Stomach (tissue), 8 donors: ENCODE measurements at regions not wholly inside any gene's neighbourhood (a gene's known extent, or its start where the extent isn't known, plus 50 kb on each side); places are given as distances from the start of the nearest gene placed in this dataset.
A peak's percentile ranks its signal among the peaks of the same experiment; 100 is the strongest.

ENCODE experiments used
- DNase-seq, 2 donors: peaks; one replicate each; pipeline versions ENCODE4 v3.0.0 to v3.0.0-alpha.2; 2013 to 2019
- H3K27ac ChIP-seq, 5 donors: fragments of 200-600 bp in 4 of 5; sonication (generic) in 4 of 5; one replicate each; pipeline ENCODE4 v1.5.1; 2013 to 2019; ENCODE audit warnings: mild to moderate bottlenecking in 1 of 5, moderate library complexity in 1 of 5
- H3K27me3 ChIP-seq, 3 donors: fragments of 200-600 bp; sonication (generic); one replicate each; pipeline ENCODE4 v1.5.1; 2017 to 2019; ENCODE audit warnings: mixed run types in 1 of 3
- H3K36me3 ChIP-seq, 4 donors: fragments of 200-600 bp; sonication (generic); 1 replicate in 3 of 4; 2 replicates in 1 of 4; pipeline ENCODE4 v1.5.1; 2016 to 2019
- H3K4me1 ChIP-seq, 4 donors: fragments of 200-600 bp; sonication (generic); one replicate each; pipeline ENCODE4 v1.5.1; 2016 to 2019
- H3K4me3 ChIP-seq, 4 donors: fragments of 200-600 bp; sonication (generic) in 3 of 4; one replicate each; pipeline ENCODE4 v1.5.1; 2016 to 2019; ENCODE audit warnings: mild to moderate bottlenecking in 1 of 4
- H3K9me3 ChIP-seq, 4 donors: fragments of 200-600 bp; sonication (generic); one replicate each; pipeline ENCODE4 v1.5.1; 2016 to 2019
- EP300 ChIP-seq: sonication (generic); formaldehyde crosslinking; IDR thresholded peaks from one replicate; pipeline ENCODE4 v1.6.1; 2017; ENCODE audit warnings: antibody characterized with exemption
- POLR2A ChIP-seq, 4 donors: fragments of 450-650 bp; IDR thresholded peaks; one replicate each; pipeline ENCODE4 v1.6.1; 2016; ENCODE audit warnings: antibody characterized with exemption in 4 of 4, control low read depth in 2 of 4, mild to moderate bottlenecking in 1 of 4, moderate library complexity in 1 of 4
- POLR2AphosphoS5 ChIP-seq, 3 donors: sonication (generic); formaldehyde crosslinking; IDR thresholded peaks; one replicate each; pipeline ENCODE4 v1.6.1; 2016; ENCODE audit warnings: antibody characterized with exemption in 3 of 3
- WGBS, 5 donors: extraction: QIAGEN DNeasy Blood & Tissue Kit in 3 of 5; methylation state at CpG; one replicate each; pipeline versions ENCODE4 v1.1.5 to v1.1.7; 2013 to 2018; 5-methylcytosine and 5-hydroxymethylcytosine counted together
- intact Hi-C: fragments of 100-400 bp; cut with DNase I; formaldehyde crosslinking; loops from one replicate; pipeline ENCODE4 v1.15.1; 2023; ENCODE audit warnings: low total_unique reads
- TF ChIP-seq, protein P1 (sequence below), 7 experiments: fragments of 450-650 bp in 4 of 7; fragments of 200-600 bp in 3 of 7; sonication (generic) in 3 of 7; IDR thresholded peaks; one replicate each; pipeline ENCODE4 v1.5.1; 2016 to 2019; ENCODE audit warnings: antibody characterized with exemption in 7 of 7, control low read depth in 2 of 7, mild to moderate bottlenecking in 1 of 7
- donor health status: healthy with polysubstance abuse.
- donor health status: Bipolar disorder and iron deficiency.
- donor health status: healthy.

DNA sequence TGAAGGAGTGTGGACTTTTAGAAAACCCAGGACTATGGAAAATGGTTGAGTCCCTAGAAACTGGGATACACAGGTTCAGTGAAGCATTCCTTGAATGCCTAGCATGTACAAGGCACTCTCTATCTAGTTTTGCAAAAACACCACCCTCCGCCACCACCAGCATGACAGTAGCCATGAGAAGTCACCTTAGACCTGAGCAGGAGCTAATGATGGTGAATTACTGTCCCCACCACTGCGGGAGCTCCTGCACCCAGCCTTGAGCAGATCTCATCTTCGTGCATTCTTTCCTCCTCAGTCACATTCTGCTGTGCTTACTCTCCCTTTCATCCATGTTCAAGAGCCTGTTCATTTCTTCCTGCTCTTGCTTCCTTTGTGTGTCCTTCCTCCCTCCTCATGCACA, 86.2 kb upstream of the ZNF516 start:
- intact Hi-C loops = no loop called here
- no peak for TF ChIP-seq POLR2AphosphoS5 (IDR thresholded peaks at IDR 0.05)
- WGBS, 5 donors = 82 to 90% (median 85%) methylated on average over 3 of the region's 3 CpGs

DNA sequence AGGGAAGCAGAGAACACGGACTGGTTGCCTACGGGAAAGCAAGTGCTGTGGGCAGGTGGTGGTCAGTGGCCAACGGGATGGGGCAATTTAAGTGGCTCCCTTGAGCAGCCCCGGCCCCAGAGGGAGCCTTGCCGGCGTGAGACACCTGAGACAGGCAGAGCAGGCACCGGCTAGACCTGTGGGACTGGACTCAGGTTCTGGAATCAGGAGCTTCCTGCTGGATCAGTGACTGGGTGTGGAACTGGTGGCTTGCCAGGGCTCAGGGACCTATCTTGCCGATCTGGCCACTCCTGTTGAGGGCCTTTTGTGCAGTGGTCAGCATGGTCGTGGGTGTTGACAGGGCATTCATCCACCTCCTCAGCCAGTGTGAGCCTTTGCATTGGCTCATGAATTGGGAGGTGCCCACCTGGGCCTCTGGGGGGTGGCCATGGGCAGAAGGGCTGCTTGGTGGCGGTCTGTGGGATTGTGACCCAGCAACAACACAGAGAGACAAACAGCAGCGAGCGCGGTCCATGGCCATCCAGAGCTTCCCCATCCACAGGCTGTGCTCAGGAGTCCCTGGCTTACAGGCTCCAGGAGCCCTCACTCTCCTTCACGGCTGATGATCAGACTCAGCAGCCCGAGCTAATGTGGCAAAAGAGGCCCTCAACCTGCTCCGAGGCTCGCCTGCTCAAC, 85.4 kb upstream of the ZNF516 start:
- Histone ChIP-seq H3K4me1 (peaks cover 0 to 10% (median 5%) of the 10 kb centered on the region in 4 donors), H3K27ac (no peak overlapping the region), H3K27me3 (peaks cover 0 to 21% (median 11%) of the 10 kb centered on the region in 3 donors), H3K9me3 (no peaks in the 10 kb centered on the region), H3K4me3 (no peak overlapping the region), H3K36me3 (no peaks in the 10 kb centered on the region)
- TF ChIP-seq POLR2A (IDR thresholded peaks at IDR 0.05) = no peak
- TF ChIP-seq EP300 = no peak
- TF ChIP-seq, protein P1, sequence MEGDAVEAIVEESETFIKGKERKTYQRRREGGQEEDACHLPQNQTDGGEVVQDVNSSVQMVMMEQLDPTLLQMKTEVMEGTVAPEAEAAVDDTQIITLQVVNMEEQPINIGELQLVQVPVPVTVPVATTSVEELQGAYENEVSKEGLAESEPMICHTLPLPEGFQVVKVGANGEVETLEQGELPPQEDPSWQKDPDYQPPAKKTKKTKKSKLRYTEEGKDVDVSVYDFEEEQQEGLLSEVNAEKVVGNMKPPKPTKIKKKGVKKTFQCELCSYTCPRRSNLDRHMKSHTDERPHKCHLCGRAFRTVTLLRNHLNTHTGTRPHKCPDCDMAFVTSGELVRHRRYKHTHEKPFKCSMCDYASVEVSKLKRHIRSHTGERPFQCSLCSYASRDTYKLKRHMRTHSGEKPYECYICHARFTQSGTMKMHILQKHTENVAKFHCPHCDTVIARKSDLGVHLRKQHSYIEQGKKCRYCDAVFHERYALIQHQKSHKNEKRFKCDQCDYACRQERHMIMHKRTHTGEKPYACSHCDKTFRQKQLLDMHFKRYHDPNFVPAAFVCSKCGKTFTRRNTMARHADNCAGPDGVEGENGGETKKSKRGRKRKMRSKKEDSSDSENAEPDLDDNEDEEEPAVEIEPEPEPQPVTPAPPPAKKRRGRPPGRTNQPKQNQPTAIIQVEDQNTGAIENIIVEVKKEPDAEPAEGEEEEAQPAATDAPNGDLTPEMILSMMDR (IDR thresholded peaks at IDR 0.05) = no peak
- TF ChIP-seq POLR2AphosphoS5 (IDR thresholded peaks at IDR 0.05) = no peak
- intact Hi-C loops = no loop called here
- 80 to 87% (median 83%) methylated on average over 5 to 17 of the region's 17 CpGs for WGBS, 5 donors
- no peak for DNase-seq

More for the DNA sequence above, 86.2 kb upstream of the ZNF516 start:
- Histone ChIP-seq H3K27ac (no peak overlapping the region), H3K9me3 (no peaks in the 10 kb centered on the region), H3K4me1 (peaks cover 0 to 10% (median 5%) of the 10 kb centered on the region in 4 donors), H3K36me3 (no peaks in the 10 kb centered on the region), H3K4me3 (no peak overlapping the region), H3K27me3 (peaks cover 0 to 21% (median 11%) of the 10 kb centered on the region in 3 donors)
- no peak for DNase-seq

DNA sequence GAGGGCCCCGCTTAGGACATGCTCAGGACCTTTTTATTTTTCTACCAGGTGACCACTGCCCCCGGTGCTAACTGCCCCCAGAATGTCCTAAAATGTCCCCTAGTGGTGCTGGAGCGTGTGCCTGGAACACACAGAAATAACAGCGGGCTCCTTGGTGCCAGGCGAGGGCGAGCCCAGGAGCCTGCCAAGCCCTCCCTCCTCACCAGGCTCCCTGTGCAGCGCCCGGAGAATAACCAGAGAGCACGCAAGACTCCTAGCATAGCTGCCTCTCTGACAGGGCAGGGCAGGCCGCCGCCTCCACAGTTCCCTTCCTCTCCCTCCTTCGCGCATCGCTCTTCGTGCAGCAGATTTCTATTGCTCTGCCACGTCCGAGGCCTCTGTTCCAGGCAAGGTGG, 84.3 kb upstream of the ZNF516 start:
- no peak overlapping the region for H3K4me3 ChIP-seq
- intact Hi-C loops = no loop called here
- 75 to 82% (median 80%) methylated on average over 13 to 17 of the region's 17 CpGs for WGBS, 5 donors
- H3K27ac ChIP-seq = no peak overlapping the region
- peaks cover 0 to 21% (median 11%) of the 10 kb centered on the region in 3 donors for H3K27me3 ChIP-seq
- H3K4me1 ChIP-seq = peaks cover 0 to 10% (median 5%) of the 10 kb centered on the region in 4 donors
- no peak for DNase-seq
- no peaks in the 10 kb centered on the region for H3K9me3 ChIP-seq
- H3K36me3 ChIP-seq = no peaks in the 10 kb centered on the region
- TF ChIP-seq POLR2A (IDR thresholded peaks at IDR 0.05) = no peak
- TF ChIP-seq EP300 = no peak
- TF ChIP-seq POLR2AphosphoS5 (IDR thresholded peaks at IDR 0.05) = no peak
- TF ChIP-seq, protein P1 (IDR thresholded peaks at IDR 0.05) = no peak

DNA sequence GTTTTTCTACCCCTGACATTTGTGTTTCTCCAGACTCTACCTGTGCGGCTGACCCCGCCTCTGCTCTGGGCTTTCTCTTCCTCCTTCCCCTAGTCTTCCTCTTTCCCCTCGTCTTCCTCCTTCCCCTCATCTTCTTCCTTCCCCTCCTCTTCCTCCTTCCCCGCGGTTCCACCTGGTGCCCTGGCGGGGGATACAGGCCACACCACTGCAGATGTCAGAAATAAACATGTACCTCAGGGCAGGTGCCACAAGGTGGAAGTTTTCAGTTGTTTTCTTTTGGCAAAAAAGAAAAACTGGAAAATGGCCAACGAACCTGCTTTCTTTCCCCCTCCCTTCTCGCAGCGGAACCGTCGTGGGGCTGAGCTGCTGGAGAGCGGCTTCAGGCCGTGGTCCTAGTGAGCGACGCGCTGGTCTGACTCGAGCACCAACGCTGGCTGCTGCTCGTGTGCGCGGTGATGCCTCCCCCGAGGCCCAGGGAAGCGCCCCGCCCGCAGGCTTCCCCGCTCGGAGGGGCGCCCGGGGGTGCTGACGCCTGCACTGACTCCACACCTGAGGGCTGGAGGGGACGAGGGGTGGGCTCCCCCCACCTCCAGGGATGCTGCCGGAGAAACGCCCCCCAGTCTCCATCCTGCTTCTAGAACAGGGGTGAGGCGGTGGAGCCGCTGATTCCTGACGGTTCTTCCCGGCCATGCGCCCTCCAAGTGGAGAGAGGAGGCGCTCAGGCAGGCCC, 83.7 kb upstream of the ZNF516 start:
- TF ChIP-seq, protein P1 (IDR thresholded peaks at IDR 0.05) = no peak
- no peak for TF ChIP-seq EP300
- no peak for TF ChIP-seq POLR2A (IDR thresholded peaks at IDR 0.05)
- no peak for TF ChIP-seq POLR2AphosphoS5 (IDR thresholded peaks at IDR 0.05)
- Histone ChIP-seq H3K27me3 (peaks cover 0 to 21% (median 11%) of the 10 kb centered on the region in 3 donors), H3K27ac (no peak overlapping the region), H3K9me3 (no peaks in the 10 kb centered on the region), H3K36me3 (no peaks in the 10 kb centered on the region), H3K4me1 (peaks cover 0 to 10% (median 5%) of the 10 kb centered on the region in 4 donors), H3K4me3 (no peak overlapping the region)
- 20 to 36% (median 25%) methylated on average over 30 to 39 of the region's 39 CpGs for WGBS, 5 donors
- intact Hi-C loops = no loop called here
- peak in 1 of 2 donors; percentile 52 for DNase-seq
